GM20000 (cell line): ENCODE measurements at regions not wholly inside any gene's neighbourhood (a gene's known extent, or its start where the extent isn't known, plus 50 kb on each side); places are given as distances from the start of the nearest gene placed in this dataset.
"Not testable (repeated sequence)": the region's sequence is repeated elsewhere in the genome, so short reads cannot be mapped to it uniquely, and the experiment has no call there.

ENCODE experiments used
- DNase-seq: peaks from one replicate; pipeline ENCODE4 v3.0.0; 2012; ENCODE audit warnings: low spot score
- TF ChIP-seq, protein P1 (sequence below): IDR thresholded peaks from 2 replicates; pipeline ENCODE4 v1.5.1; 2012; ENCODE audit warnings: mild to moderate bottlenecking, control low read depth; ENCODE audit errors: extremely low read depth, missing control alignments

GRCh38 chr15:98085003-98085639 lies 124.6 kb downstream of the ARRDC4 start:
- DNase-seq: peak; percentile 49
- TF ChIP-seq, protein P1, sequence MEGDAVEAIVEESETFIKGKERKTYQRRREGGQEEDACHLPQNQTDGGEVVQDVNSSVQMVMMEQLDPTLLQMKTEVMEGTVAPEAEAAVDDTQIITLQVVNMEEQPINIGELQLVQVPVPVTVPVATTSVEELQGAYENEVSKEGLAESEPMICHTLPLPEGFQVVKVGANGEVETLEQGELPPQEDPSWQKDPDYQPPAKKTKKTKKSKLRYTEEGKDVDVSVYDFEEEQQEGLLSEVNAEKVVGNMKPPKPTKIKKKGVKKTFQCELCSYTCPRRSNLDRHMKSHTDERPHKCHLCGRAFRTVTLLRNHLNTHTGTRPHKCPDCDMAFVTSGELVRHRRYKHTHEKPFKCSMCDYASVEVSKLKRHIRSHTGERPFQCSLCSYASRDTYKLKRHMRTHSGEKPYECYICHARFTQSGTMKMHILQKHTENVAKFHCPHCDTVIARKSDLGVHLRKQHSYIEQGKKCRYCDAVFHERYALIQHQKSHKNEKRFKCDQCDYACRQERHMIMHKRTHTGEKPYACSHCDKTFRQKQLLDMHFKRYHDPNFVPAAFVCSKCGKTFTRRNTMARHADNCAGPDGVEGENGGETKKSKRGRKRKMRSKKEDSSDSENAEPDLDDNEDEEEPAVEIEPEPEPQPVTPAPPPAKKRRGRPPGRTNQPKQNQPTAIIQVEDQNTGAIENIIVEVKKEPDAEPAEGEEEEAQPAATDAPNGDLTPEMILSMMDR: peak; percentile 47

DNA sequence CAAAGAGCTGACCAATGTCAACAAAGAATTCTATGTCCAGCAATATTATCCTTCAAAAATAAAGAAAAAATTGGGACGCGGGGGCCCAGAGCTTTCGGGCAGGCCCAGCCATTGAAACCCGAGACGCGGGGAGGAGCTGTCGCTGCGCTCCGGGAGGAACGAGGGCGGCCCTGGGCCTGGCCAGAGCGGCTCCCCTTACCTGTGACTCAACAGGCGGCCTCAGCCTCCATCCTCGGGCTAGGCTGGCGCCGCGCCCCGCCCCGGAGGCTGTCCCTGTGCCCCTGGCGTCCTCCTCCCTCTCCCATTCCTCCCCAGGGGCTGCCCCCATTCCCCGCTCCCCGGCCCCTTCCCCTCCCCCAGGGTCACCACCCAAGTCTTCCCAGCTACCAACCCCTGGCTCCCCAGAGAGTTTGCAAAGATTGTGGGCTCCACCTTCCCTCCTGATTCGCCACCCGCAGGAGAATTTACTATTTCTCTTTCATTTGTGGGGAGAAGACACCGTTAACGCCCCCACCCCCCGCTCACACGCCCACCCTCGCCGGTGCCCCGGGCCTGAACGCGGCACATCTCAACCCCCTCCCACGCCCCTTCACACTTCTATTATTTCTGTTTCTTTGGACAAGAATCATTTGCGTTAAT lies 127.9 kb downstream of the ARRDC4 start:
- DNase-seq: not testable (repeated sequence)

GRCh38 chr15:98089352-98089751 lies 128.8 kb downstream of the ARRDC4 start:
- not testable (repeated sequence) for DNase-seq

- not testable (repeated sequence) for DNase-seq
Measured at GRCh38 chr15:98097986-98098385, 137.5 kb downstream of the ARRDC4 start.

GRCh38 chr15:98100606-98101005 lies 140.1 kb downstream of the ARRDC4 start:
- not testable (repeated sequence) for DNase-seq

- no peak for DNase-seq
- TF ChIP-seq, protein P1: no peak
Measured at GRCh38 chr15:98103570-98103969, 143.1 kb downstream of the ARRDC4 start.

DNA sequence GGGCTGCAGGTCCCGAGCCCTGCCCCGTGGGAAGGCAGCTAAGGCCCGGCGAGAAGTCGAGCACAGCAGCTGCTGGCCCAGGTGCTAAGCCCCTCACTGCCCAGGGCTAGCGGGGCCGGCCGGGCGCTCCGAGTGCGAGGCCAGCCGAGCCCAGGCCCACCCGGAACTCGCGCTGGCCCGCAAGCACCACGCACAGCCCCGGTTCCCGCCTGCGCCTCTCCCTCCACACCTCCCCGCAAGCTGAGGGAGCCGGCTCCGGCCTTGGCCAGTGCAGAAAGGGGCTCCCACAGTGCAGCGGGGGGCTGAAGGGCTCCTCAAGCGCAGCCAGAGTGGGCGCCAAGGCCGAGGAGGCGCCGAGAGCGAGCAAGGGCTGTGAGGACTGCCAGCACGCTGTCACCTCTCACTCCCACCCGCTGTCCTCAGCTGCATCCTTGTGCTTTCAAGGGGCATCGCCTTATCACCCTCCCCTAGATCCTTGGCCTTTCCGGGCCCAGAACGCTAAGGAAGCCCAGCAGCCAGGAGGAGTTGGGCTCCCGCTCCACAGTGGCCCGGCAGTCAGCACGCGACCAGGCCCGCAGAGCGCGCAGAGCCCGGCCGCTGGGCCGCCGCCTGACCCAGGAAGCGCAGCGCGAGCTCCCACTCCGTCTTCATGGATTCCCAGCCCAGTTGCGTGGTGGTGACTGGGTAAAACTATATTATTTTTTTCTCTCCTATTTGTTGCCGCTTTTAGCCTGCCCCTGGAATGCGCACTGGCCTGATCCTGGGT lies 144.1 kb downstream of the ARRDC4 start:
- DNase-seq: not testable (repeated sequence)

DNA sequence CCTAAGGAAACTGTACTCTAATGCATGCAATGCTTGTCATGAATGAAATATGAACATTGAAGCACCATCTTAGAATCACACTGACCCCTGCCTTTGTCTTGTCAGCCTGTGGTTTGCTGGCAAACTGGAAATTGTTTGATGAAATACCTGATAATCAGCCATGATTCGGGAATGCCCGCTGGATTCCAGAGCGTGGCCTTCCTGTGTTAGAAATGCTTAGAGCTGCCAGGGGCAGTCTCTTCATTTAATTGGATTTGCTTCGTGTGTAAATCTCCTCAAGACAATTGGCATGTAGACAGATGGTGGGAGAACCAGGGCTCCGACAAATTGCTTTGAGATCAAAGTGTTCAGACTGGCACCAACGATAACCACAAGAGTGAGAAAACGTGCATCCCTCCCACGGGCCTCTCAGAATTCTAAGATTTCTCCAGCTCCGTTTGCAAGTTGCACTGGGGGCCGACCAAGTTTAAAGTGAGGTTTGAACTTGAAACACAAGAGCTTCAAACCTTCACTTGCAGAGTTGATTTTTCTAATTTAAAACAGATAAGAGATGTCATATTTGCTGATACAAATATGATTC lies 146.2 kb downstream of the ARRDC4 start:
- DNase-seq: not testable (repeated sequence)

DNA sequence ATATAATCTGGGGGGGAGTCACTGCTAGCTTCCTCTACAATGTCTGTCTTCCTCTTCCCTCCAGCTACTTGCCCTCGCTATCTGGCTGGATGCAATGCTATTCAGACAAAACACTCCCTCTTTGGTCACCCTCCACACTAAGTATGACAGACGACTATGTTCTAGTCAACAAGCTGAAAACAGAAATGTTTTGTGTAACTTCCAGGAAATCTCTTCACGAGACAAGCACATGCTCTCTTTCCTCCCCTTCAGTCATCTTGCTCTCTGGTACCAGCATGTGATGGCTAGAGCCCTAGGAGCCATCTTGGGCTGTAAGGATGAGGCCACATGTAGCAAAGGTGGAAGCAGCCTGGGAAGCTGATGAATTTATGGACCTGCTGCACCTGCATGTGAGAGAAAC lies 151.3 kb downstream of the ARRDC4 start:
- no peak for DNase-seq
- TF ChIP-seq, protein P1: no peak

- no peak for DNase-seq
- TF ChIP-seq, protein P1: no peak
Measured at GRCh38 chr15:98113327-98113726, 152.8 kb downstream of the ARRDC4 start.
